HG03196 (cell line): ENCODE measurements at regions not wholly inside any gene's neighbourhood (a gene's known extent, or its start where the extent isn't known, plus 50 kb on each side); places are given as distances from the start of the nearest gene placed in this dataset.

ENCODE experiments used
- ATAC-seq: cut with Tn5 transposase; IDR thresholded peaks from one replicate; pipeline ENCODE4 v1.9.1; 2021; ENCODE audit not compliant: unreplicated experiment

- ATAC-seq = no peak
These were observed 104.8 kb upstream of the CCDC68 start for GRCh38 chr18:55064073-55064472.

GRCh38 chr18:55054021-55054990, 95.0 kb upstream of the CCDC68 start:
- ATAC-seq = no peak

- ATAC-seq = no peak
These were observed 89.6 kb upstream of the CCDC68 start for GRCh38 chr18:55048892-55049291.

GRCh38 chr18:55047546-55047945, 88.3 kb upstream of the CCDC68 start:
- no peak for ATAC-seq

- ATAC-seq = no peak
These were observed 82.1 kb upstream of the CCDC68 start for GRCh38 chr18:55041366-55041765.

GRCh38 chr18:55038162-55038561, 78.9 kb upstream of the CCDC68 start:
- ATAC-seq = no peak

GRCh38 chr18:55034742-55035141, 75.5 kb upstream of the CCDC68 start:
- no peak for ATAC-seq

GRCh38 chr18:55031979-55032378, 72.7 kb upstream of the CCDC68 start:
- ATAC-seq = no peak

GRCh38 chr18:55031576-55031975, 72.3 kb upstream of the CCDC68 start:
- ATAC-seq = no peak

GRCh38 chr18:55031164-55031563, 71.9 kb upstream of the CCDC68 start:
- no peak for ATAC-seq

GRCh38 chr18:55024564-55024963, 65.3 kb upstream of the CCDC68 start:
- no peak for ATAC-seq

- ATAC-seq = no peak
These were observed 59.3 kb upstream of the CCDC68 start for GRCh38 chr18:55018602-55019001.

GRCh38 chr18:55014095-55014494, 54.8 kb upstream of the CCDC68 start:
- ATAC-seq = no peak

- ATAC-seq = no peak
These were observed 54.4 kb upstream of the CCDC68 start for GRCh38 chr18:55013685-55014084.

- ATAC-seq = no peak
These were observed 53.8 kb upstream of the CCDC68 start for GRCh38 chr18:55013086-55013485.

- ATAC-seq = no peak
These were observed 52.7 kb upstream of the CCDC68 start for GRCh38 chr18:55012008-55012407.
